Keratinocyte (primary cell): ENCODE measurements at regions not wholly inside any gene's neighbourhood (a gene's known extent, or its start where the extent isn't known, plus 50 kb on each side); places are given as distances from the start of the nearest gene placed in this dataset.

ENCODE experiments used
- DNase-seq: peaks from one replicate; pipeline ENCODE4 v3.0.0-alpha.2; 2011; ENCODE audit warnings: low read depth, missing footprints, low spot score
- FAIRE-seq: peaks from 2 replicates; lab custom pipeline; 2011; peaks lifted over from hg19 to GRCh38; lab: Jason Lieb, UNC
- H2AFZ ChIP-seq: 2 replicates; pipeline ENCODE4 v1.6.0; 2012; ENCODE audit warnings: low read length, control low read depth, inconsistent platforms; ENCODE audit not compliant: control insufficient read depth
- H3K27ac ChIP-seq: 2 replicates; pipeline ENCODE4 v1.5.1; 2011; ENCODE audit warnings: low read length; ENCODE audit not compliant: control insufficient read depth, insufficient read depth
- H3K27me3 ChIP-seq: 3 replicates; pipeline ENCODE4 v1.6.0; 2011; ENCODE audit warnings: low read length; ENCODE audit not compliant: control insufficient read depth, insufficient read depth; ENCODE audit errors: extremely low read depth
- H3K36me3 ChIP-seq, 2 experiments: 2 replicates in 1 of 2; 3 replicates in 1 of 2; pipeline ENCODE4 v1.5.1; 2011; ENCODE audit warnings: low read length in 2 of 2, mild to moderate bottlenecking in 1 of 2; ENCODE audit not compliant: control insufficient read depth in 2 of 2, insufficient read depth in 2 of 2; ENCODE audit errors: extremely low read depth in 1 of 2
- H3K4me1 ChIP-seq: 3 replicates; pipeline ENCODE4 v1.5.1; 2011; ENCODE audit warnings: low read length; ENCODE audit not compliant: control insufficient read depth, insufficient read depth; ENCODE audit errors: extremely low read depth
- H3K4me2 ChIP-seq: 3 replicates; pipeline ENCODE4 v1.6.0; 2011; ENCODE audit warnings: low read depth, low read length; ENCODE audit not compliant: control insufficient read depth, insufficient read depth; ENCODE audit errors: extremely low read depth
- H3K4me3 ChIP-seq, 3 experiments: fragments of 200-600 bp in 1 of 3; sonication (generic) in 1 of 3; 2 replicates in 2 of 3; 3 replicates in 1 of 3; pipeline ENCODE4 v1.5.1; 2011 to 2016; ENCODE audit warnings: low read length in 3 of 3, mild to moderate bottlenecking in 3 of 3, control low read depth in 2 of 3, inconsistent platforms in 1 of 3, low read depth in 1 of 3, mixed read lengths in 1 of 3, mixed run types in 1 of 3, moderate library complexity in 1 of 3; ENCODE audit not compliant: control insufficient read depth in 2 of 3, insufficient read depth in 2 of 3; ENCODE audit errors: extremely low read depth in 1 of 3
- H3K79me2 ChIP-seq: 2 replicates; pipeline ENCODE4 v1.6.0; 2012; ENCODE audit warnings: low read length; ENCODE audit not compliant: control insufficient read depth, insufficient read depth
- H3K9ac ChIP-seq: 3 replicates; pipeline ENCODE4 v1.6.0; 2011; ENCODE audit warnings: low read length; ENCODE audit not compliant: control insufficient read depth, insufficient read depth; ENCODE audit errors: extremely low read depth
- H3K9me1 ChIP-seq: 3 replicates; pipeline ENCODE4 v1.6.0; 2011; ENCODE audit warnings: low read length; ENCODE audit not compliant: control insufficient read depth, insufficient read depth; ENCODE audit errors: extremely low read depth
- H3K9me3 ChIP-seq: 2 replicates; pipeline ENCODE4 v1.5.1; 2012; ENCODE audit warnings: low read depth, low read length; ENCODE audit not compliant: control insufficient read depth
- H4K20me1 ChIP-seq: 3 replicates; pipeline ENCODE4 v1.6.0; 2011; ENCODE audit warnings: low read length; ENCODE audit not compliant: control insufficient read depth, insufficient read depth; ENCODE audit errors: extremely low read depth
- EZH2 ChIP-seq: IDR thresholded peaks from one replicate; pipeline ENCODE4 v1.6.1; 2012; ENCODE audit warnings: inconsistent platforms, mild to moderate bottlenecking, low read length, moderate library complexity
- dilution Hi-C: fragments of 300-500 bp; cut with MboI; formaldehyde crosslinking; loops from one replicate; pipeline ENCODE4 v1.7.0; 2020; ENCODE audit warnings: low sequenced_read_pairs; ENCODE audit not compliant: extremely low pct_ligation_motif_present
- TF ChIP-seq, protein P1 (sequence below), 3 experiments: IDR thresholded peaks in 1 of 3; conservative IDR thresholded peaks in 1 of 3; optimal IDR thresholded peaks in 1 of 3; 2 replicates in 2 of 3; 3 replicates in 1 of 3; pipeline versions ENCODE3 to v1.5.1; 2011; ENCODE audit warnings: low read length in 3 of 3, mild to moderate bottlenecking in 3 of 3, moderate library complexity in 2 of 3, control low read depth in 1 of 3, inconsistent platforms in 1 of 3; ENCODE audit not compliant: insufficient read depth in 2 of 3; ENCODE audit errors: extremely low read depth in 1 of 3

GRCh38 chr3:152031321-152031720 is 157.9 kb downstream of the SUCNR1 start:
- H3K9ac ChIP-seq = no peak overlapping the region
- no peak overlapping the region for H3K27ac ChIP-seq
- H3K36me3 ChIP-seq = no peaks in the 10 kb centered on the region
- H2AFZ ChIP-seq = no peak overlapping the region
- H3K4me2 ChIP-seq = no peak overlapping the region
- FAIRE-seq (no peak), DNase-seq (no peak)
- no peak overlapping the region for H3K4me3 ChIP-seq
- dilution Hi-C loops = no loop called here
- no peaks in the 10 kb centered on the region for H3K9me3 ChIP-seq
- H4K20me1 ChIP-seq = no peaks in the 10 kb centered on the region
- H3K27me3 ChIP-seq = no peaks in the 10 kb centered on the region
- H3K4me1 ChIP-seq = peaks cover 8% of the 10 kb centered on the region
- TF ChIP-seq, protein P1, sequence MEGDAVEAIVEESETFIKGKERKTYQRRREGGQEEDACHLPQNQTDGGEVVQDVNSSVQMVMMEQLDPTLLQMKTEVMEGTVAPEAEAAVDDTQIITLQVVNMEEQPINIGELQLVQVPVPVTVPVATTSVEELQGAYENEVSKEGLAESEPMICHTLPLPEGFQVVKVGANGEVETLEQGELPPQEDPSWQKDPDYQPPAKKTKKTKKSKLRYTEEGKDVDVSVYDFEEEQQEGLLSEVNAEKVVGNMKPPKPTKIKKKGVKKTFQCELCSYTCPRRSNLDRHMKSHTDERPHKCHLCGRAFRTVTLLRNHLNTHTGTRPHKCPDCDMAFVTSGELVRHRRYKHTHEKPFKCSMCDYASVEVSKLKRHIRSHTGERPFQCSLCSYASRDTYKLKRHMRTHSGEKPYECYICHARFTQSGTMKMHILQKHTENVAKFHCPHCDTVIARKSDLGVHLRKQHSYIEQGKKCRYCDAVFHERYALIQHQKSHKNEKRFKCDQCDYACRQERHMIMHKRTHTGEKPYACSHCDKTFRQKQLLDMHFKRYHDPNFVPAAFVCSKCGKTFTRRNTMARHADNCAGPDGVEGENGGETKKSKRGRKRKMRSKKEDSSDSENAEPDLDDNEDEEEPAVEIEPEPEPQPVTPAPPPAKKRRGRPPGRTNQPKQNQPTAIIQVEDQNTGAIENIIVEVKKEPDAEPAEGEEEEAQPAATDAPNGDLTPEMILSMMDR (optimal IDR thresholded peaks at IDR 0.05 in 1 of 3, IDR thresholded peaks at IDR 0.05 in 1 of 3, conservative IDR thresholded peaks at IDR 0.05 in 1 of 3; ENCODE audit: extremely low read depth in 1 of 3, insufficient read depth in 2 of 3, low read length in 3 of 3) = no peak
- TF ChIP-seq EZH2 = no peak
- no peaks in the 10 kb centered on the region for H3K79me2 ChIP-seq
- no peaks in the 10 kb centered on the region for H3K9me1 ChIP-seq

DNA sequence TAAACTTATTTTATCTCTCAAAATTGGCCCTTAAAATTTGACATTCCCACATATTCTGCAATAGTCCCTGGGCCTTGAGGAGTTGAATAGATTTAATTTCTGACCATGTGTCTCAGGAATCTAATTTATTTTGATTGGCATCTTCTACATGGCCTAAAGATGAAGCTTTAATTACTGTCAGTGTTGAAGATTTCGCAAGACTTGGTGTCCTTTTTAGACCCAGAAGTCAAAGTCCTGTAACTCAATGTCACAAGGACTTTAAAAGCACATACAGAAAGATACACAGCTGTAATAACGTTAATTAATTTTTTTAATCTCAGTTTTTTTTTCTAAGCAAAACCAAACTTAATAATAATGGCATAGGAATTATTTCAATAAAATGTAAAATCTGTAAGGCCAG is 163.9 kb downstream of the SUCNR1 start:
- H3K4me1 ChIP-seq = no peaks in the 10 kb centered on the region
- H4K20me1 ChIP-seq = no peaks in the 10 kb centered on the region
- H3K27ac ChIP-seq = no peak overlapping the region
- DNase-seq = no peak
- no peaks in the 10 kb centered on the region for H3K9me3 ChIP-seq
- no peak overlapping the region for H3K9ac ChIP-seq
- no peak for FAIRE-seq
- no peak for TF ChIP-seq EZH2
- TF ChIP-seq, protein P1 (optimal IDR thresholded peaks at IDR 0.05 in 1 of 3, IDR thresholded peaks at IDR 0.05 in 1 of 3, conservative IDR thresholded peaks at IDR 0.05 in 1 of 3; ENCODE audit: extremely low read depth in 1 of 3, insufficient read depth in 2 of 3, low read length in 3 of 3) = no peak
- H2AFZ ChIP-seq = no peak overlapping the region
- no peaks in the 10 kb centered on the region for H3K9me1 ChIP-seq
- dilution Hi-C loops = no loop called here
- H3K4me2 ChIP-seq = no peak overlapping the region
- H3K4me3 ChIP-seq = no peak overlapping the region
- H3K27me3 ChIP-seq = no peaks in the 10 kb centered on the region
- H3K79me2 ChIP-seq = no peaks in the 10 kb centered on the region
- no peaks in the 10 kb centered on the region for H3K36me3 ChIP-seq
